HAP-1 (cell line): ENCODE measurements at regions not wholly inside any gene's neighbourhood (a gene's known extent, or its start where the extent isn't known, plus 50 kb on each side); places are given as distances from the start of the nearest gene placed in this dataset.

Experiments used
- DNase-seq, 2 experiments: peaks; one replicate each; pipeline ENCODE4 v3.0.0-alpha.2; 2016 to 2020; ENCODE audit warnings: low spot score in 2 of 2
- H3K27me3 ChIP-seq: fragments of 250-450 bp; sonication (Bioruptor Pico); 2 replicates; pipeline ENCODE4 v1.5.1; 2020; ENCODE audit warnings: low read depth, mild to moderate bottlenecking, moderate library complexity
- H3K36me3 ChIP-seq: fragments of 250-450 bp; sonication (Bioruptor Pico); replicated peaks from 2 replicates; pipeline ENCODE4 v1.5.1; 2020; ENCODE audit warnings: mild to moderate bottlenecking
- H3K4me1 ChIP-seq: fragments of 250-450 bp; sonication (Bioruptor Pico); 2 replicates; pipeline ENCODE4 v1.5.1; 2020; ENCODE audit warnings: mild to moderate bottlenecking
- H3K4me3 ChIP-seq: fragments of 250-450 bp; sonication (Bioruptor Pico); 2 replicates; pipeline ENCODE4 v1.5.1; 2020; ENCODE audit warnings: mild to moderate bottlenecking, moderate library complexity
- H3K9me3 ChIP-seq: fragments of 250-450 bp; sonication (Bioruptor Pico); 2 replicates; pipeline ENCODE4 v1.5.1; 2020; ENCODE audit warnings: mild to moderate bottlenecking, moderate library complexity
- in situ Hi-C: fragments of 300-500 bp; cut with MboI; formaldehyde crosslinking; loops from 3 replicates; pipeline ENCODE4 v1.14.3; 2020; ENCODE audit warnings: low sequenced_read_pairs, inconsistent platforms, mixed read lengths

- DNase-seq = no peak
- Histone ChIP-seq H3K9me3 (no peaks in the 10 kb centered on the region), H3K36me3 (no peaks in the 10 kb centered on the region), H3K4me1 (no peaks in the 10 kb centered on the region), H3K4me3 (no peak overlapping the region), H3K27me3 (no peaks in the 10 kb centered on the region)
- in situ Hi-C loops = no loop called here
These were observed 79.6 kb upstream of the SPANXN2 start for GRCh38 chrX:143800150-143800549.

- DNase-seq = peak in 1 of 2 experiments; percentile 7
- Histone ChIP-seq H3K27me3 (no peaks in the 10 kb centered on the region), H3K36me3 (no peaks in the 10 kb centered on the region), H3K4me1 (no peaks in the 10 kb centered on the region), H3K4me3 (no peak overlapping the region), H3K9me3 (no peaks in the 10 kb centered on the region; the same call in 1 of the 2 replicates)
- in situ Hi-C loops = no loop called here
These were observed 67.7 kb upstream of the SPANXN2 start for GRCh38 chrX:143788265-143788664.

- Histone ChIP-seq H3K9me3 (no peaks in the 10 kb centered on the region; the same call in 1 of the 2 replicates), H3K4me3 (no peak overlapping the region), H3K27me3 (no peaks in the 10 kb centered on the region), H3K4me1 (no peaks in the 10 kb centered on the region), H3K36me3 (no peaks in the 10 kb centered on the region)
- DNase-seq = no peak
- in situ Hi-C loops = no loop called here
These were observed 66.8 kb upstream of the SPANXN2 start for GRCh38 chrX:143787341-143787740.

- DNase-seq = no peak
- in situ Hi-C loops = no loop called here
These were observed 60.6 kb upstream of the SPANXN2 start for GRCh38 chrX:143781103-143781502.

More at GRCh38 chrX:143781103-143781502, 60.6 kb upstream of the SPANXN2 start:
- Histone ChIP-seq H3K9me3 (no peaks in the 10 kb centered on the region; the same call in 1 of the 2 replicates), H3K4me3 (no peak overlapping the region), H3K4me1 (no peaks in the 10 kb centered on the region), H3K27me3 (no peaks in the 10 kb centered on the region), H3K36me3 (no peaks in the 10 kb centered on the region)
